ENCODE measurements at regions not wholly inside any gene's neighbourhood (a gene's known extent, or its start where the extent isn't known, plus 50 kb on each side); places are given as distances from the start of the nearest gene placed in this dataset.

DNA sequence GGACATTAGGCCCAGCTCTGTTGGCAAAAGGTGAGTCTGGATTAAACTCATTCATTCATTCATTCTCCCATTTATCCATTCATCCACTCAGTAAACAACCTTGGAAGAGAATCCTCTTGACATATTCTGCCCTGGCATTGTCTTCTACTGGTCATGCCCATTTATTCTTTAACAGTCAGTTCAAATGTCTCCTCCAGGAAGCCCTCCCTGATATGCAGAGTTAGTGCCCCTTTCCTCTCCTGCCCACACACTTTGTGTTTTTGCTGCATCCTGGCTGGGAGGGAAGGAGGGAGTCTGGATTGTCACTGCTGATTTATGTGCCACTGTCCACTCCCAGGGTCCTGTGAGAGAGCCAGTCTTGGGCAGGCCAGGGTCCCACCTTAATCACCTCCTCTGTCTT, 600.3 kb downstream of the MATN1 start:
- H3K36me3 Mint-ChIP-seq (ENCODE audit: low read depth), result no peaks in the 10 kb centered on the region

DNA sequence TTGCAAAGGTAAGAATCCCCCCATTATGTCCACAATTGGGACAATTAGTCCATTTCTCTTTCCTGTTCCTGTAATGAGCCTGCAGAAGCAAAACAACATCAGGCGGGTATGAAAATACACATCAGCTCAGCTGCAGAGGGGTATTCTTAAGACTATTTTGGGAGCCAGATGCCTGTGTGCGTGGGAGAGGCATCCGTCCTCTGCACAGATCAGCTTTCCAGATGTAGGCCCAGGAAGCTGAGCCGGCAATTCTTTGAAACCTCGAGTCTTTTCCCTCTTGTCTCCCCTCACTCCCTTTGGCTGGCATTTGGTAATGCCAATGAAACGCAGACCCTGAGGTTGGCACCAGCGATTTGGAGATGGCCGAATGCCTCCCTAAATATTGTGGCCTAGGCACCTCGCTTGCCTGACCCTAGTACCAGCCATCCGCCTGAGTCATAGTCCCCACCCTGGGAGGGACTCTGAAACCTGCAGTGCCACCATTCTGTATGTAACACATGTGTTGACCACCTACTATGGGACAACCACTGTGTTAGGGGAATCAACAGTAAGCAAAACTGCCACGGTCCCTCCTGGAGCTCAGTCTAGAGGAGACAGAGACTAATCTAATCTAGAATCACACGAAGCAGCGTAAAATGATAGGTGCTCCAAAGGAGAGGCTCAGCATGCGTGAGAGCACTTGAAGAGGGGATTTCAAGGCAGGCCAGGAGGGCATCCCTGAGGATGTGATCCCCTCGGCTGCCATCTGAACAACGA, 603.0 kb downstream of the MATN1 start:
- H3K4me1 Mint-ChIP-seq (ENCODE audit: low read depth), result no peaks in the 10 kb centered on the region
- no peak for DNase-seq (ENCODE audit: low spot score)
- H3K4me3 Mint-ChIP-seq (ENCODE audit: unreplicated experiment), result no peak overlapping the region
- H3K9me3 Mint-ChIP-seq (ENCODE audit: low read depth), result no peaks in the 10 kb centered on the region
- H3K36me3 Mint-ChIP-seq (ENCODE audit: low read depth), result no peaks in the 10 kb centered on the region
- TF ChIP-seq, protein P1, sequence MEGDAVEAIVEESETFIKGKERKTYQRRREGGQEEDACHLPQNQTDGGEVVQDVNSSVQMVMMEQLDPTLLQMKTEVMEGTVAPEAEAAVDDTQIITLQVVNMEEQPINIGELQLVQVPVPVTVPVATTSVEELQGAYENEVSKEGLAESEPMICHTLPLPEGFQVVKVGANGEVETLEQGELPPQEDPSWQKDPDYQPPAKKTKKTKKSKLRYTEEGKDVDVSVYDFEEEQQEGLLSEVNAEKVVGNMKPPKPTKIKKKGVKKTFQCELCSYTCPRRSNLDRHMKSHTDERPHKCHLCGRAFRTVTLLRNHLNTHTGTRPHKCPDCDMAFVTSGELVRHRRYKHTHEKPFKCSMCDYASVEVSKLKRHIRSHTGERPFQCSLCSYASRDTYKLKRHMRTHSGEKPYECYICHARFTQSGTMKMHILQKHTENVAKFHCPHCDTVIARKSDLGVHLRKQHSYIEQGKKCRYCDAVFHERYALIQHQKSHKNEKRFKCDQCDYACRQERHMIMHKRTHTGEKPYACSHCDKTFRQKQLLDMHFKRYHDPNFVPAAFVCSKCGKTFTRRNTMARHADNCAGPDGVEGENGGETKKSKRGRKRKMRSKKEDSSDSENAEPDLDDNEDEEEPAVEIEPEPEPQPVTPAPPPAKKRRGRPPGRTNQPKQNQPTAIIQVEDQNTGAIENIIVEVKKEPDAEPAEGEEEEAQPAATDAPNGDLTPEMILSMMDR (IDR thresholded peaks at IDR 0.05), result no peak
- H3K27ac Mint-ChIP-seq (ENCODE audit: unreplicated experiment), result no peak overlapping the region
- peaks cover 36% of the 10 kb centered on the region for H3K27me3 Mint-ChIP-seq (ENCODE audit: low read depth)

More for the DNA sequence above, 600.3 kb downstream of the MATN1 start:
- no peaks in the 10 kb centered on the region for H3K4me1 Mint-ChIP-seq (ENCODE audit: low read depth)
- no peak overlapping the region for H3K27ac Mint-ChIP-seq (ENCODE audit: unreplicated experiment)
- peaks cover 28% of the 10 kb centered on the region for H3K27me3 Mint-ChIP-seq (ENCODE audit: low read depth)
- TF ChIP-seq, protein P1 (IDR thresholded peaks at IDR 0.05), result no peak
- no peaks in the 10 kb centered on the region for H3K9me3 Mint-ChIP-seq (ENCODE audit: low read depth)
- no peak for DNase-seq (ENCODE audit: low spot score)
- no peak overlapping the region for H3K4me3 Mint-ChIP-seq (ENCODE audit: unreplicated experiment)

DNA sequence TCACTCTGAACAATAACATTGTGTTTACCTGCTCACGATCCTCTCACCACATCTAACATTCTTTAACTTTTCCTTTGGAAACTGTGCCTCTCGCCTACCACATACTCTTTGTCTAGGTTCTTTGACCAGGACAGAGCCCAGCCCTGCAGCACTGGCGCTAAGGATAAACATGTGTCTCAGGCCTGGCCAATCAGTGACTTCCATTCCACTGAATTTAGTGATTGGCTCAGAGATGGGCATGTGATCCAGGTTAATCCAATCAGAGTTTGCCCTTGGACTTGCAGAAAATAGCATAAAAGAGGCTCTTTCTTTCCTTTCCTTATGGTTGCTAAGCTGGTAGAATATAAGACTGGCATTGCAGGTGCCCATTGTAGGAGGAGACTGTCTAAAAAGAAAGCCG, 605.7 kb downstream of the MATN1 start:
- no peaks in the 10 kb centered on the region for H3K4me1 Mint-ChIP-seq (ENCODE audit: low read depth)
- no peaks in the 10 kb centered on the region for H3K36me3 Mint-ChIP-seq (ENCODE audit: low read depth)
- H3K4me3 Mint-ChIP-seq (ENCODE audit: unreplicated experiment), result no peak overlapping the region
- TF ChIP-seq, protein P1 (IDR thresholded peaks at IDR 0.05), result no peak
- no peaks in the 10 kb centered on the region for H3K9me3 Mint-ChIP-seq (ENCODE audit: low read depth)
- peaks cover 51% of the 10 kb centered on the region for H3K27me3 Mint-ChIP-seq (ENCODE audit: low read depth)
- no peak overlapping the region for H3K27ac Mint-ChIP-seq (ENCODE audit: unreplicated experiment)
- no peak for DNase-seq (ENCODE audit: low spot score)

GRCh38 chr1:30111431-30111830, 612.0 kb downstream of the MATN1 start:
- Mint-ChIP-seq H3K36me3 (ENCODE audit: low read depth) (no peaks in the 10 kb centered on the region), H3K9me3 (ENCODE audit: low read depth) (no peaks in the 10 kb centered on the region), H3K4me1 (ENCODE audit: low read depth) (no peaks in the 10 kb centered on the region), H3K27ac (ENCODE audit: unreplicated experiment) (no peak overlapping the region), H3K4me3 (ENCODE audit: unreplicated experiment) (no peak overlapping the region), H3K27me3 (ENCODE audit: low read depth) (peaks cover 71% of the 10 kb centered on the region)
- TF ChIP-seq, protein P1 (IDR thresholded peaks at IDR 0.05), result peak; percentile 85
- no peak for DNase-seq (ENCODE audit: low spot score)

GRCh38 chr1:30110846-30111245, 612.5 kb downstream of the MATN1 start:
- Mint-ChIP-seq H3K4me1 (ENCODE audit: low read depth) (no peaks in the 10 kb centered on the region), H3K27ac (ENCODE audit: unreplicated experiment) (no peak overlapping the region), H3K36me3 (ENCODE audit: low read depth) (no peaks in the 10 kb centered on the region), H3K9me3 (ENCODE audit: low read depth) (no peaks in the 10 kb centered on the region), H3K4me3 (ENCODE audit: unreplicated experiment) (no peak overlapping the region), H3K27me3 (ENCODE audit: low read depth) (peaks cover 71% of the 10 kb centered on the region)
- TF ChIP-seq, protein P1 (IDR thresholded peaks at IDR 0.05), result no peak
- no peak for DNase-seq (ENCODE audit: low spot score)
